Fibroblast of lung (primary cell): ENCODE measurements at regions not wholly inside any gene's neighbourhood (a gene's known extent, or its start where the extent isn't known, plus 50 kb on each side); places are given as distances from the start of the nearest gene placed in this dataset.

ENCODE experiments used
- DNase-seq, 2 donors: peaks; one replicate each; pipeline versions ENCODE4 v3.0.0 to v3.0.0-alpha.2; 2010; ENCODE audit warnings: low read depth in 2 of 2
- H2AFZ ChIP-seq: 2 replicates; pipeline ENCODE4 v1.5.1; 2012; ENCODE audit warnings: low read length, control low read depth, inconsistent platforms
- H3K27ac ChIP-seq: 2 replicates; pipeline ENCODE4 v1.5.1; 2011; ENCODE audit warnings: low read length, control low read depth; ENCODE audit not compliant: insufficient read depth
- H3K27me3 ChIP-seq: 2 replicates; pipeline ENCODE4 v1.5.1; 2011; ENCODE audit warnings: mild to moderate bottlenecking, low read length; ENCODE audit not compliant: control insufficient read depth, insufficient read depth
- H3K36me3 ChIP-seq: 2 replicates; pipeline ENCODE4 v1.5.1; 2011; ENCODE audit warnings: low read length; ENCODE audit not compliant: control insufficient read depth, insufficient read depth
- H3K4me1 ChIP-seq: 2 replicates; pipeline ENCODE4 v1.5.1; 2011; ENCODE audit warnings: low read length; ENCODE audit not compliant: control insufficient read depth, insufficient read depth; ENCODE audit errors: extremely low read depth
- H3K4me2 ChIP-seq: 2 replicates; pipeline ENCODE4 v1.5.1; 2011; ENCODE audit warnings: low read length, control low read depth; ENCODE audit not compliant: insufficient read depth; ENCODE audit errors: extremely low read depth
- H3K4me3 ChIP-seq, 4 experiments: fragments of 200-600 bp in 1 of 4; sonication (generic) in 1 of 4; replicated peaks in 1 of 4; 2 replicates each; pipeline ENCODE4 v1.5.1; 2011 to 2016; ENCODE audit warnings: low read length in 4 of 4, low read depth in 3 of 4, mild to moderate bottlenecking in 3 of 4, control low read depth in 2 of 4, inconsistent platforms in 1 of 4, mixed read lengths in 1 of 4; ENCODE audit not compliant: insufficient read depth in 1 of 4; ENCODE audit errors: control extremely low read depth in 1 of 4
- H3K79me2 ChIP-seq: 2 replicates; pipeline ENCODE4 v1.5.1; 2012; ENCODE audit warnings: mild to moderate bottlenecking, low read length, inconsistent platforms; ENCODE audit not compliant: control insufficient read depth, insufficient read depth
- H3K9ac ChIP-seq: 2 replicates; pipeline ENCODE4 v1.5.1; 2011; ENCODE audit warnings: mild to moderate bottlenecking, low read length, control low read depth; ENCODE audit not compliant: insufficient read depth
- H3K9me3 ChIP-seq: 2 replicates; pipeline ENCODE4 v1.5.1; 2012; ENCODE audit warnings: low read depth, low read length; ENCODE audit not compliant: control insufficient read depth, insufficient read depth
- H4K20me1 ChIP-seq: 2 replicates; pipeline ENCODE4 v1.5.1; 2011; ENCODE audit warnings: low read length; ENCODE audit not compliant: control insufficient read depth, insufficient read depth; ENCODE audit errors: extremely low read depth
- CTCF ChIP-seq, 2 donors: IDR thresholded peaks in 1 of 2; conservative IDR thresholded peaks in 1 of 2; 1 replicate in 1 of 2; 2 replicates in 1 of 2; pipeline ENCODE4 v1.5.1; 2011 to 2012; ENCODE audit warnings: low read length in 2 of 2, control low read depth in 1 of 2, inconsistent platforms in 1 of 2, low read depth in 1 of 2, mild to moderate bottlenecking in 1 of 2
- EZH2 ChIP-seq: IDR thresholded peaks from 2 replicates; pipeline ENCODE4 v1.5.1; 2012; ENCODE audit warnings: low read length, control low read depth, mild to moderate bottlenecking; ENCODE audit errors: missing control alignments

GRCh38 chr10:83713423-83713822 lies 425.9 kb upstream of the GHITM start:
- Histone ChIP-seq H4K20me1 (no peaks in the 10 kb centered on the region), H3K27ac (no peak overlapping the region), H3K4me1 (no peaks in the 10 kb centered on the region), H3K9me3 (no peaks in the 10 kb centered on the region), H3K4me3 (no peak overlapping the region), H3K36me3 (no peaks in the 10 kb centered on the region), H3K4me2 (no peak overlapping the region), H3K79me2 (no peaks in the 10 kb centered on the region), H2AFZ (no peak overlapping the region), H3K9ac (no peak overlapping the region), H3K27me3 (no peaks in the 10 kb centered on the region)
- no peak for DNase-seq
- TF ChIP-seq EZH2, result no peak
- no peak for TF ChIP-seq CTCF (conservative IDR thresholded peaks at IDR 0.05 in 1 of 2, IDR thresholded peaks at IDR 0.05 in 1 of 2; ENCODE audit: low read depth in 1 of 2, low read length in 2 of 2)

- H3K9me3 ChIP-seq, result no peaks in the 10 kb centered on the region
Measured at GRCh38 chr10:83723080-83723479, 416.2 kb upstream of the GHITM start.

GRCh38 chr10:83724471-83725241 lies 414.7 kb upstream of the GHITM start:
- no peak overlapping the region for H3K27ac ChIP-seq
- no peaks in the 10 kb centered on the region for H3K79me2 ChIP-seq
- no peak overlapping the region for H3K4me2 ChIP-seq

More at GRCh38 chr10:83723080-83723479, 416.2 kb upstream of the GHITM start:
- H4K20me1 ChIP-seq, result no peaks in the 10 kb centered on the region
- H3K9ac ChIP-seq, result no peak overlapping the region
- no peak overlapping the region for H2AFZ ChIP-seq
- H3K36me3 ChIP-seq, result no peaks in the 10 kb centered on the region
- H3K4me3 ChIP-seq, result no peak overlapping the region
- DNase-seq, result no peak
- no peak overlapping the region for H3K4me2 ChIP-seq
- no peaks in the 10 kb centered on the region for H3K79me2 ChIP-seq
- no peak overlapping the region for H3K27ac ChIP-seq
- no peaks in the 10 kb centered on the region for H3K27me3 ChIP-seq
- no peaks in the 10 kb centered on the region for H3K4me1 ChIP-seq
- no peak for TF ChIP-seq EZH2
- no peak for TF ChIP-seq CTCF (conservative IDR thresholded peaks at IDR 0.05 in 1 of 2, IDR thresholded peaks at IDR 0.05 in 1 of 2; ENCODE audit: low read depth in 1 of 2, low read length in 2 of 2)

More at GRCh38 chr10:83724471-83725241, 414.7 kb upstream of the GHITM start:
- no peak overlapping the region for H3K4me3 ChIP-seq
- no peak overlapping the region for H3K9ac ChIP-seq
- H4K20me1 ChIP-seq, result no peaks in the 10 kb centered on the region
- TF ChIP-seq EZH2 (no peak), CTCF (conservative IDR thresholded peaks at IDR 0.05 in 1 of 2, IDR thresholded peaks at IDR 0.05 in 1 of 2; ENCODE audit: low read depth in 1 of 2, low read length in 2 of 2) (no peak)
- no peaks in the 10 kb centered on the region for H3K36me3 ChIP-seq
- H3K27me3 ChIP-seq, result no peaks in the 10 kb centered on the region
- DNase-seq, result no peak
- H3K9me3 ChIP-seq, result no peaks in the 10 kb centered on the region
- H2AFZ ChIP-seq, result no peak overlapping the region
- H3K4me1 ChIP-seq, result no peaks in the 10 kb centered on the region
